K562 (cell line): ENCODE measurements at regions not wholly inside any gene's neighbourhood (a gene's known extent, or its start where the extent isn't known, plus 50 kb on each side); places are given as distances from the start of the nearest gene placed in this dataset.

Experiments used
- BRCA1 ChIP-seq, 2 experiments: fragments of 450-650 bp in 1 of 2; sonication (generic) in 1 of 2; formaldehyde crosslinking in 1 of 2; IDR thresholded peaks; 2 replicates each; pipeline versions ENCODE4 v1.5.0 to v1.6.1; 2017 to 2020; ENCODE audit warnings: mild to moderate bottlenecking in 1 of 2, missing genetic modification reagents in 1 of 2
- FOXJ2 ChIP-seq: fragments of 200-800 bp; sonication (Bioruptor generic); IDR thresholded peaks from 2 replicates; pipeline ENCODE4 v1.6.1; 2016; ENCODE audit warnings: missing genetic modification characterization, missing compliant biosample characterization
- FOXM1 ChIP-seq, 2 experiments: fragments of 450-650 bp in 1 of 2; sonication (generic) in 1 of 2; formaldehyde crosslinking in 1 of 2; IDR thresholded peaks; 2 replicates each; pipeline versions ENCODE4 v1.6.1 to v1.9.0; 2017 to 2022; ENCODE audit warnings: low read depth in 2 of 2, mild to moderate bottlenecking in 2 of 2, missing genetic modification reagents in 1 of 2, moderate library complexity in 1 of 2
- GABPB2 ChIP-seq: fragments of 250-450 bp; sonication (Bioruptor Pico); conservative IDR thresholded peaks from 2 replicates; pipeline ENCODE4 v1.5.1; 2021; ENCODE audit warnings: mild to moderate bottlenecking
- POLR2AphosphoS5 ChIP-seq: IDR thresholded peaks from 2 replicates; pipeline ENCODE4 v1.6.1; 2011; ENCODE audit warnings: mild to moderate bottlenecking, low read depth, low read length, moderate library complexity; ENCODE audit not compliant: control insufficient read depth, insufficient read depth
- STAT5A ChIP-seq: IDR thresholded peaks from 2 replicates; pipeline ENCODE4 v1.6.1; 2012; ENCODE audit warnings: low read length, inconsistent platforms, borderline replicate concordance
- ZNF143 ChIP-seq: sonication (generic); formaldehyde crosslinking; IDR thresholded peaks from 2 replicates; pipeline ENCODE4 v1.9.0; 2022; ENCODE audit warnings: mild to moderate bottlenecking, missing genetic modification reagents
- ZNF609 ChIP-seq: sonication (generic); formaldehyde crosslinking; IDR thresholded peaks from 2 replicates; pipeline ENCODE4 v1.8.1; 2023; ENCODE audit warnings: missing genetic modification reagents, mild to moderate bottlenecking, borderline replicate concordance
- ZNF699 ChIP-seq: fragments of 250-450 bp; sonication (Bioruptor Pico); IDR thresholded peaks from 2 replicates; pipeline ENCODE4 v1.8.0; 2021; ENCODE audit warnings: mild to moderate bottlenecking, moderate library complexity; ENCODE audit not compliant: insufficient replicate concordance
- TF ChIP-seq, protein P1 (sequence below): fragments of 250-450 bp; sonication (Bioruptor Pico); IDR thresholded peaks from 2 replicates; pipeline ENCODE4 v1.5.1; 2021; ENCODE audit warnings: mild to moderate bottlenecking
- TF ChIP-seq, protein P2 (sequence below): sonication (generic); formaldehyde crosslinking; IDR thresholded peaks from 2 replicates; pipeline ENCODE4 v1.8.0; 2022; ENCODE audit warnings: missing genetic modification reagents, mild to moderate bottlenecking, borderline replicate concordance
- TF ChIP-seq, protein P3 (sequence below): sonication (generic); formaldehyde crosslinking; IDR thresholded peaks from 2 replicates; pipeline ENCODE4 v1.8.0; 2022; ENCODE audit warnings: mild to moderate bottlenecking, missing genetic modification reagents, borderline replicate concordance
- TF ChIP-seq, protein P4 (sequence below): sonication (generic); formaldehyde crosslinking; IDR thresholded peaks from 2 replicates; pipeline ENCODE4 v1.8.1; 2023; ENCODE audit warnings: mild to moderate bottlenecking, missing genetic modification reagents, moderate library complexity

GRCh38 chr4:151835467-151835866 is 74.7 kb upstream of the GATB start (continued):
- TF ChIP-seq ZNF609 (CRISPR knock-in tag) (no peak), FOXM1 (IDR thresholded peaks at IDR 0.05; ENCODE audit: low read depth) (no peak), FOXM1 (CRISPR knock-in tag; IDR thresholded peaks at IDR 0.05; ENCODE audit: low read depth) (no peak), STAT5A (no peak), ZNF143 (CRISPR knock-in tag) (no peak), ZNF699 (CRISPR knock-in tag) (no peak), GABPB2 (CRISPR knock-in tag) (no peak), FOXJ2 (tag) (no peak), POLR2AphosphoS5 (no peak), BRCA1 (IDR thresholded peaks at IDR 0.05) (no peak), BRCA1 (CRISPR knock-in tag; IDR thresholded peaks at IDR 0.05) (no peak)
- TF ChIP-seq, protein P1, sequence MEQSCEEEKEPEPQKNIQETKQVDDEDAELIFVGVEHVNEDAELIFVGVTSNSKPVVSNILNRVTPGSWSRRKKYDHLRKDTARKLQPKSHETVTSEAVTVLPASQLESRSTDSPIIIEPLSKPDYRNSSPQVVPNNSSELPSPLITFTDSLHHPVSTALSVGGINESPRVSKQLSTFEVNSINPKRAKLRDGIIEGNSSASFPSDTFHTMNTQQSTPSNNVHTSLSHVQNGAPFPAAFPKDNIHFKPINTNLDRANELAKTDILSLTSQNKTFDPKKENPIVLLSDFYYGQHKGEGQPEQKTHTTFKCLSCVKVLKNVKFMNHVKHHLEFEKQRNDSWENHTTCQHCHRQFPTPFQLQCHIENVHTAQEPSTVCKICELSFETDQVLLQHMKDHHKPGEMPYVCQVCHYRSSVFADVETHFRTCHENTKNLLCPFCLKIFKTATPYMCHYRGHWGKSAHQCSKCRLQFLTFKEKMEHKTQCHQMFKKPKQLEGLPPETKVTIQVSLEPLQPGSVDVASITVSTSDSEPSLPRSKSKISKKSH, result no peak
- TF ChIP-seq, protein P2, sequence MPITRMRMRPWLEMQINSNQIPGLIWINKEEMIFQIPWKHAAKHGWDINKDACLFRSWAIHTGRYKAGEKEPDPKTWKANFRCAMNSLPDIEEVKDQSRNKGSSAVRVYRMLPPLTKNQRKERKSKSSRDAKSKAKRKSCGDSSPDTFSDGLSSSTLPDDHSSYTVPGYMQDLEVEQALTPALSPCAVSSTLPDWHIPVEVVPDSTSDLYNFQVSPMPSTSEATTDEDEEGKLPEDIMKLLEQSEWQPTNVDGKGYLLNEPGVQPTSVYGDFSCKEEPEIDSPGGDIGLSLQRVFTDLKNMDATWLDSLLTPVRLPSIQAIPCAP (CRISPR knock-in tag), result no peak
- TF ChIP-seq, protein P3, sequence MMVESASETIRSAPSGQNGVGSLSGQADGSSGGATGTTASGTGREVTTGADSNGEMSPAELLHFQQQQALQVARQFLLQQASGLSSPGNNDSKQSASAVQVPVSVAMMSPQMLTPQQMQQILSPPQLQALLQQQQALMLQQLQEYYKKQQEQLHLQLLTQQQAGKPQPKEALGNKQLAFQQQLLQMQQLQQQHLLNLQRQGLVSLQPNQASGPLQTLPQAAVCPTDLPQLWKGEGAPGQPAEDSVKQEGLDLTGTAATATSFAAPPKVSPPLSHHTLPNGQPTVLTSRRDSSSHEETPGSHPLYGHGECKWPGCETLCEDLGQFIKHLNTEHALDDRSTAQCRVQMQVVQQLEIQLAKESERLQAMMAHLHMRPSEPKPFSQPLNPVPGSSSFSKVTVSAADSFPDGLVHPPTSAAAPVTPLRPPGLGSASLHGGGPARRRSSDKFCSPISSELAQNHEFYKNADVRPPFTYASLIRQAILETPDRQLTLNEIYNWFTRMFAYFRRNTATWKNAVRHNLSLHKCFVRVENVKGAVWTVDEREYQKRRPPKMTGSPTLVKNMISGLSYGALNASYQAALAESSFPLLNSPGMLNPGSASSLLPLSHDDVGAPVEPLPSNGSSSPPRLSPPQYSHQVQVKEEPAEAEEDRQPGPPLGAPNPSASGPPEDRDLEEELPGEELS (CRISPR knock-in tag), result no peak
- TF ChIP-seq, protein P4, sequence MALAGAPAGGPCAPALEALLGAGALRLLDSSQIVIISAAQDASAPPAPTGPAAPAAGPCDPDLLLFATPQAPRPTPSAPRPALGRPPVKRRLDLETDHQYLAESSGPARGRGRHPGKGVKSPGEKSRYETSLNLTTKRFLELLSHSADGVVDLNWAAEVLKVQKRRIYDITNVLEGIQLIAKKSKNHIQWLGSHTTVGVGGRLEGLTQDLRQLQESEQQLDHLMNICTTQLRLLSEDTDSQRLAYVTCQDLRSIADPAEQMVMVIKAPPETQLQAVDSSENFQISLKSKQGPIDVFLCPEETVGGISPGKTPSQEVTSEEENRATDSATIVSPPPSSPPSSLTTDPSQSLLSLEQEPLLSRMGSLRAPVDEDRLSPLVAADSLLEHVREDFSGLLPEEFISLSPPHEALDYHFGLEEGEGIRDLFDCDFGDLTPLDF (CRISPR knock-in tag), result no peak
